ENCODE measurements at regions not wholly inside any gene's neighbourhood (a gene's known extent, or its start where the extent isn't known, plus 50 kb on each side); places are given as distances from the start of the nearest gene placed in this dataset.

GRCh38 chr10:130763491-130763890, 548.0 kb downstream of the TCERG1L start:
- TF ChIP-seq CTCF (conservative IDR thresholded peaks at IDR 0.05): peak; percentile 26; the same call in 2 of the 3 replicates
- DNase-seq: no peak

More at GRCh38 chr10:130763491-130763890, 548.0 kb downstream of the TCERG1L start:
- H2BK5ac ChIP-seq (ENCODE audit: insufficient read length, low read length): no peak overlapping the region
- H3K9me3 Mint-ChIP-seq: peaks cover 28 to 36% of the 10 kb centered on the region in 2 experiments
- no peak overlapping the region for H3K23ac ChIP-seq (ENCODE audit: insufficient read length, low read depth, low read length)
- H4K8ac ChIP-seq (replicated peaks; ENCODE audit: insufficient read length, low read depth, low read length): no peak overlapping the region
- no peak overlapping the region for H3K18ac ChIP-seq (ENCODE audit: insufficient read length, low read depth, low read length)
- H2BK12ac ChIP-seq (ENCODE audit: insufficient read length, low read depth, low read length): no peak overlapping the region
- peaks cover 8 to 11% (median 9%) of the 10 kb centered on the region in 3 experiments; a peak in 6 of 7 replicates for H3K36me3 Mint-ChIP-seq (ENCODE audit: insufficient read depth in 1 of 3, low read depth in 3 of 3)
- H3K4ac ChIP-seq (ENCODE audit: low read depth, low read length): no peak overlapping the region
- H3K23me2 ChIP-seq (ENCODE audit: insufficient read length, low read depth, low read length, poor library complexity, severe bottlenecking): no peaks in the 10 kb centered on the region
- no peak overlapping the region for H2BK15ac ChIP-seq (ENCODE audit: low read depth, low read length)
- no peak overlapping the region for H3K27ac Mint-ChIP-seq
- no peak overlapping the region for H2AFZ ChIP-seq (ENCODE audit: low read length)
- no peak overlapping the region for H4K91ac ChIP-seq (ENCODE audit: insufficient read length, low read depth, low read length)
- H3K27ac ChIP-seq (ENCODE audit: insufficient read length, low read depth, low read length): no peak overlapping the region
- H3K14ac ChIP-seq (ENCODE audit: insufficient read depth, low read length): no peak overlapping the region
- H3K4me1 ChIP-seq (ENCODE audit: insufficient read depth, low read length): no peaks in the 10 kb centered on the region
- no peaks in the 10 kb centered on the region for H3K4me1 Mint-ChIP-seq
- H3K79me2 ChIP-seq (ENCODE audit: insufficient read depth, low read length): no peaks in the 10 kb centered on the region
- H4K5ac ChIP-seq (ENCODE audit: insufficient read length, low read depth, low read length): no peak overlapping the region
- H2BK120ac ChIP-seq (ENCODE audit: low read depth, low read length, poor library complexity, severe bottlenecking): no peak overlapping the region
- no peaks in the 10 kb centered on the region for H3K27me3 ChIP-seq (ENCODE audit: insufficient read depth, low read length)
- H3K79me1 ChIP-seq (ENCODE audit: insufficient read depth, low read depth, low read length, poor library complexity, severe bottlenecking): no peaks in the 10 kb centered on the region
- no peak overlapping the region for H3K56ac ChIP-seq (ENCODE audit: insufficient read length, low read depth, low read length)
- H4K20me1 ChIP-seq (ENCODE audit: control insufficient read depth, insufficient read depth, insufficient read length): no peaks in the 10 kb centered on the region
- H3K27me3 Mint-ChIP-seq (ENCODE audit: low read depth): peaks cover 4% of the 10 kb centered on the region
- H3T11ph ChIP-seq (ENCODE audit: low read length): no peak overlapping the region
- WGBS (ENCODE audit: extremely low coverage, insufficient read length, low lambda C conversion rate): no CpG with 5 or more reads among the region's 4 CpGs
- no peak overlapping the region for H2AK5ac ChIP-seq (ENCODE audit: insufficient read length, low read length)
- H3K9me3 ChIP-seq (ENCODE audit: control insufficient read depth, low read depth, low read length): no peaks in the 10 kb centered on the region
- no peak overlapping the region for H3K9ac ChIP-seq (ENCODE audit: extremely low read depth, insufficient read length, low read length)
- H2BK20ac ChIP-seq (ENCODE audit: low read depth, low read length, poor library complexity, severe bottlenecking): no peak overlapping the region
- no peak overlapping the region for H3K4me3 Mint-ChIP-seq
- no peak overlapping the region for H3K4me2 ChIP-seq (ENCODE audit: insufficient read depth, insufficient read length, low read length)

All from H9 (cell line).